Panc1 (cell line): ENCODE measurements at regions not wholly inside any gene's neighbourhood (a gene's known extent, or its start where the extent isn't known, plus 50 kb on each side); places are given as distances from the start of the nearest gene placed in this dataset.
A peak's percentile ranks its signal among the peaks of the same experiment; 100 is the strongest.

Experiments used
- ATAC-seq: fragments of 200-7000 bp; cut with Tn5 transposase; 2 replicates; pipeline ENCODE4 v1.9.1; 2020; ENCODE audit warnings: mild to moderate bottlenecking, moderate library complexity
- BruUV-seq: library from RNA; stranded (reverse); fragments of 400-500 nt; replicated peaks from 2 replicates; lab custom pipeline; 2021; lab: Mats Ljungman, UMichigan
- CTCF ChIA-PET: fragments of 300-600 bp; sonication (Branson Sonifier 250); formaldehyde crosslinking; loops from one replicate; lab custom pipeline; 2022; ENCODE audit warnings: antibody characterized with exemption; lab: Charles Lee
- POLR2A ChIA-PET: fragments of 300-600 bp; sonication (Branson Sonifier 250); formaldehyde crosslinking; loops from one replicate; lab custom pipeline; 2022; ENCODE audit warnings: antibody characterized with exemption; lab: Charles Lee
- DNase-seq: peaks from one replicate; pipeline ENCODE4 v3.0.0-alpha.2; 2010; ENCODE audit warnings: low read depth, low spot score
- H3K27ac ChIP-seq: 2 replicates; pipeline ENCODE4 v1.5.1; 2011; ENCODE audit warnings: mild to moderate bottlenecking, low read length, inconsistent platforms
- H3K27me3 ChIP-seq: fragments of 200-500 bp; sonication (Bioruptor generic); 2 replicates; pipeline ENCODE4 v1.6.0; 2014; ENCODE audit warnings: low read length, inconsistent platforms; ENCODE audit not compliant: control insufficient read depth, insufficient read depth
- H3K36me3 ChIP-seq: fragments of 200-500 bp; sonication (Bioruptor generic); 2 replicates; pipeline ENCODE4 v1.5.1; 2014; ENCODE audit warnings: inconsistent platforms, mild to moderate bottlenecking, low read length, moderate library complexity; ENCODE audit not compliant: control insufficient read depth, insufficient read depth
- H3K4me1 ChIP-seq: 2 replicates; pipeline ENCODE4 v1.5.1; 2011; ENCODE audit warnings: inconsistent platforms, mild to moderate bottlenecking, low read length, moderate library complexity; ENCODE audit not compliant: control insufficient read depth, insufficient read depth
- H3K4me3 ChIP-seq, 2 experiments: 2 replicates each; pipeline ENCODE4 v1.5.1; 2011 to 2012; ENCODE audit warnings: low read depth in 2 of 2, low read length in 2 of 2, mild to moderate bottlenecking in 2 of 2, inconsistent platforms in 1 of 2, moderate library complexity in 1 of 2
- H3K9me3 ChIP-seq: fragments of 200-500 bp; sonication (Bioruptor generic); 2 replicates; pipeline ENCODE4 v1.5.1; 2014; ENCODE audit warnings: low read depth, mild to moderate bottlenecking, inconsistent platforms, low read length, moderate library complexity; ENCODE audit not compliant: control insufficient read depth, insufficient read depth
- POLR2AphosphoS5 ChIP-seq: IDR thresholded peaks from 2 replicates; pipeline ENCODE4 v1.6.1; 2012; ENCODE audit warnings: mild to moderate bottlenecking, low read depth, low read length, moderate library complexity
- REST ChIP-seq, 2 experiments: IDR thresholded peaks; 2 replicates each; pipeline ENCODE4 v1.6.1; 2011 to 2012; ENCODE audit warnings: low read depth in 2 of 2, control low read depth in 1 of 2, low read length in 1 of 2, mild to moderate bottlenecking in 1 of 2, moderate library complexity in 1 of 2; ENCODE audit not compliant: insufficient read depth in 1 of 2
- SIN3A ChIP-seq: IDR thresholded peaks from 2 replicates; pipeline ENCODE4 v1.6.1; 2012; ENCODE audit warnings: low read depth, mild to moderate bottlenecking, low read length, moderate library complexity, borderline replicate concordance; ENCODE audit not compliant: insufficient read depth
- TCF7L2 ChIP-seq: IDR thresholded peaks from 2 replicates; pipeline ENCODE4 v1.6.1; 2011; ENCODE audit warnings: mild to moderate bottlenecking, low read depth, low read length, inconsistent platforms
- in situ Hi-C: cut with HindIII; loops from 2 replicates; pipeline ENCODE4 v1.10.0; 2016; ENCODE audit warnings: low sequenced_read_pairs, low pct_unique_long_range_greater_than_20kb
- intact Hi-C: fragments of 100-400 bp; cut with micrococcal nuclease; formaldehyde crosslinking; loops from one replicate; pipeline ENCODE4 v1.10.0; 2022; ENCODE audit not compliant: unreplicated experiment
- TF ChIP-seq, protein P1 (sequence below): fragments of 450-650 bp; IDR thresholded peaks from 2 replicates; pipeline ENCODE4 v1.5.1; 2017; ENCODE audit warnings: mild to moderate bottlenecking

DNA sequence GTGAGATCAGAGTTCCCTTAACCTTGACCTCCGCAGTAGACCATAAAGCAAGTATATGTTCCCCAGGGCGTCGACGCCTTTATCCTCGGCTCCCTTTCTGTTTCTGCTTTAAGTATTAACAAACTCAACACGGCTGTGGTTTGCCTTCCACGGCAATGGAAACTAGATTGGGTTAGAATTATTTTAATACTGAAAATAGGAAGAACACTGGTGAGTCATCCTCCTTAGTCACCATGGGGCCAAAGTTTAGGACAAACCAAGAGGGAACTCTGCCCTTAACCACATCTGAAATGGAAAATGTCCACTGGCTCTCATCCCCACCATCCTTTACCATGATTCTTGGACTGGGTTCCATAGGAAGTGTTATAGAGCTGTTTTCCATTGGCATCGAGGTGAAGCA, 386.1 kb downstream of the ACTL7B start:
- no peaks in the 10 kb centered on the region for H3K27me3 ChIP-seq
- H3K4me3 ChIP-seq: no peak overlapping the region
- TF ChIP-seq TCF7L2 (no peak), SIN3A (no peak), POLR2AphosphoS5 (no peak), REST (IDR thresholded peaks at IDR 0.05; ENCODE audit: insufficient read depth in 1 of 2, low read depth in 2 of 2, low read length in 1 of 2) (no peak)
- TF ChIP-seq, protein P1, sequence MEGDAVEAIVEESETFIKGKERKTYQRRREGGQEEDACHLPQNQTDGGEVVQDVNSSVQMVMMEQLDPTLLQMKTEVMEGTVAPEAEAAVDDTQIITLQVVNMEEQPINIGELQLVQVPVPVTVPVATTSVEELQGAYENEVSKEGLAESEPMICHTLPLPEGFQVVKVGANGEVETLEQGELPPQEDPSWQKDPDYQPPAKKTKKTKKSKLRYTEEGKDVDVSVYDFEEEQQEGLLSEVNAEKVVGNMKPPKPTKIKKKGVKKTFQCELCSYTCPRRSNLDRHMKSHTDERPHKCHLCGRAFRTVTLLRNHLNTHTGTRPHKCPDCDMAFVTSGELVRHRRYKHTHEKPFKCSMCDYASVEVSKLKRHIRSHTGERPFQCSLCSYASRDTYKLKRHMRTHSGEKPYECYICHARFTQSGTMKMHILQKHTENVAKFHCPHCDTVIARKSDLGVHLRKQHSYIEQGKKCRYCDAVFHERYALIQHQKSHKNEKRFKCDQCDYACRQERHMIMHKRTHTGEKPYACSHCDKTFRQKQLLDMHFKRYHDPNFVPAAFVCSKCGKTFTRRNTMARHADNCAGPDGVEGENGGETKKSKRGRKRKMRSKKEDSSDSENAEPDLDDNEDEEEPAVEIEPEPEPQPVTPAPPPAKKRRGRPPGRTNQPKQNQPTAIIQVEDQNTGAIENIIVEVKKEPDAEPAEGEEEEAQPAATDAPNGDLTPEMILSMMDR: no peak
- no peaks in the 10 kb centered on the region for H3K36me3 ChIP-seq
- ATAC-seq (no peak), DNase-seq (no peak)
- in situ Hi-C loops: no loop called here
- no peaks in the 10 kb centered on the region; the same call in 1 of the 2 replicates for H3K4me1 ChIP-seq
- ChIA-PET POLR2A (no interaction called here), CTCF (no interaction called here)
- H3K27ac ChIP-seq: no peak overlapping the region
- no TSS peak for BruUV-seq
- no peaks in the 10 kb centered on the region for H3K9me3 ChIP-seq
- intact Hi-C loops: no loop called here

DNA sequence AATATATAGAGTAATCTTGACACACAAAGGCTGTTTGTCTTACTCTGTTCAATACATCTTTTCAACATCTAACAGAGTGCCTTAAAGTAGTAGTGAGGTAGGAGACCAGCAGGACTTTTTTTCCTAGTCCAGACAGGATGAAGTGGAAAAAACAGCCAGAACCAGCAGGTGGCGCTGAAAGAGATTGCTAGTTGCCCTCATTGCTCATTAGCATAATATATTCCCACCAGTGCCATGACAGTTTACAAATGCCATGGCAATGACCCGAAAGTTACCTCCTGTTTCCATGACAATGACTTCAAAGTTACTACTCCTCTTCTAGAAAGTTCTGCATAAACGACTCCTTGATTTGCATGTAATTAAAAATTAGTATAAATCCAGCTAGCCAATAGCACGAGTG, 387.4 kb downstream of the ACTL7B start:
- ATAC-seq: no peak
- DNase-seq: no peak
- Histone ChIP-seq H3K9me3 (no peaks in the 10 kb centered on the region), H3K4me3 (no peak overlapping the region), H3K36me3 (no peaks in the 10 kb centered on the region), H3K27ac (no peak overlapping the region), H3K4me1 (no peaks in the 10 kb centered on the region), H3K27me3 (no peaks in the 10 kb centered on the region)
- CTCF ChIA-PET: interaction anchor here (0.7 kb wide), 1 partner anchor 65 kb away, joined by 3 read pairs; no protein-coding TSS in a partner anchor
- POLR2A ChIA-PET: no interaction called here
- in situ Hi-C loops (no loop called here), intact Hi-C loops (no loop called here)
- BruUV-seq: no TSS peak
- TF ChIP-seq, protein P1: peak; percentile 36
- no peak for TF ChIP-seq TCF7L2
